HCT116 (cell line): ENCODE measurements at regions not wholly inside any gene's neighbourhood (a gene's known extent, or its start where the extent isn't known, plus 50 kb on each side); places are given as distances from the start of the nearest gene placed in this dataset.

Experiments used
- EZH2 ChIP-seq: fragments of 200-600 bp; sonication (generic); IDR thresholded peaks from 2 replicates; pipeline ENCODE4 v1.6.1; 2017; ENCODE audit warnings: antibody characterized with exemption, mixed run types
- EZH2phosphoT487 ChIP-seq: fragments of 200-600 bp; IDR thresholded peaks from 2 replicates; pipeline ENCODE4 v1.6.1; 2018; ENCODE audit warnings: antibody characterized with exemption, borderline replicate concordance
- POLR2A ChIP-seq: IDR thresholded peaks from 2 replicates; pipeline ENCODE4 v1.7.0; 2011; ENCODE audit warnings: borderline replicate concordance; ENCODE audit not compliant: insufficient read depth, insufficient read length; ENCODE audit errors: extremely low read depth
- POLR2AphosphoS5 ChIP-seq: IDR thresholded peaks from 2 replicates; pipeline ENCODE4 v1.6.1; 2011; ENCODE audit warnings: mild to moderate bottlenecking, low read depth, low read length, moderate library complexity
- RAD21 ChIP-seq: IDR thresholded peaks from 2 replicates; pipeline ENCODE4 v1.6.1; 2012; ENCODE audit warnings: low read depth, mild to moderate bottlenecking
- ZFX ChIP-seq: fragments of 450-650 bp; IDR thresholded peaks from 2 replicates; pipeline ENCODE4 v1.6.1; 2017
- TF ChIP-seq, protein P1 (sequence below): IDR thresholded peaks from 2 replicates; pipeline ENCODE4 v1.6.1; 2012; ENCODE audit warnings: low read depth
- TF ChIP-seq, protein P2 (sequence below), 3 experiments: fragments of 200-600 bp in 1 of 3; sonication (generic) in 1 of 3; IDR thresholded peaks in 2 of 3; conservative IDR thresholded peaks in 1 of 3; 2 replicates each; pipeline ENCODE4 v1.5.1; 2012 to 2017; ENCODE audit warnings: low read depth in 2 of 3, low read length in 2 of 3, antibody characterized with exemption in 1 of 3, borderline replicate concordance in 1 of 3, control low read depth in 1 of 3, mild to moderate bottlenecking in 1 of 3, mixed read lengths in 1 of 3, mixed run types in 1 of 3, moderate library complexity in 1 of 3; ENCODE audit not compliant: insufficient read depth in 1 of 3
- TF ChIP-seq, protein P3 (sequence below): IDR thresholded peaks from 2 replicates; pipeline ENCODE4 v1.6.1; 2012

DNA sequence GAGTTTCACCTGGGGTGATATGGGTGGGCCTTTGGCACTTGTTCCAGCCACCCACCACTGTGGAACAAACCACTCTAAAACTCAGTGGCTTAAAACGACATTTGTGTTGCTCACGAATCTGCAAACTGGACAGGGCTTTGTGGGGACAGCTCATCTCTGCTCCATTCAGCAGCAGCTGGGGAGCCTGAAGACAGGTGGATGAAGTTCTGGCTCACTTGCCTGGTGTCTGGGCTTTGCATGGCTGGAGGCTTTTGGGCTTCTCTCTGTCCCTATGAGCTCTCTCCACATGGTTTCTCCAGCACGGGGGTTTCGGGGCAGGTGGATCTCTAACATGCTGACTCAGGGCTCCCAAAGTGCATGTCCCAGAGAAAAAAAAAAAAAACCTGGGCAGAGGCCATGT, 93.0 kb upstream of the GLI2 start:
- TF ChIP-seq, protein P1, sequence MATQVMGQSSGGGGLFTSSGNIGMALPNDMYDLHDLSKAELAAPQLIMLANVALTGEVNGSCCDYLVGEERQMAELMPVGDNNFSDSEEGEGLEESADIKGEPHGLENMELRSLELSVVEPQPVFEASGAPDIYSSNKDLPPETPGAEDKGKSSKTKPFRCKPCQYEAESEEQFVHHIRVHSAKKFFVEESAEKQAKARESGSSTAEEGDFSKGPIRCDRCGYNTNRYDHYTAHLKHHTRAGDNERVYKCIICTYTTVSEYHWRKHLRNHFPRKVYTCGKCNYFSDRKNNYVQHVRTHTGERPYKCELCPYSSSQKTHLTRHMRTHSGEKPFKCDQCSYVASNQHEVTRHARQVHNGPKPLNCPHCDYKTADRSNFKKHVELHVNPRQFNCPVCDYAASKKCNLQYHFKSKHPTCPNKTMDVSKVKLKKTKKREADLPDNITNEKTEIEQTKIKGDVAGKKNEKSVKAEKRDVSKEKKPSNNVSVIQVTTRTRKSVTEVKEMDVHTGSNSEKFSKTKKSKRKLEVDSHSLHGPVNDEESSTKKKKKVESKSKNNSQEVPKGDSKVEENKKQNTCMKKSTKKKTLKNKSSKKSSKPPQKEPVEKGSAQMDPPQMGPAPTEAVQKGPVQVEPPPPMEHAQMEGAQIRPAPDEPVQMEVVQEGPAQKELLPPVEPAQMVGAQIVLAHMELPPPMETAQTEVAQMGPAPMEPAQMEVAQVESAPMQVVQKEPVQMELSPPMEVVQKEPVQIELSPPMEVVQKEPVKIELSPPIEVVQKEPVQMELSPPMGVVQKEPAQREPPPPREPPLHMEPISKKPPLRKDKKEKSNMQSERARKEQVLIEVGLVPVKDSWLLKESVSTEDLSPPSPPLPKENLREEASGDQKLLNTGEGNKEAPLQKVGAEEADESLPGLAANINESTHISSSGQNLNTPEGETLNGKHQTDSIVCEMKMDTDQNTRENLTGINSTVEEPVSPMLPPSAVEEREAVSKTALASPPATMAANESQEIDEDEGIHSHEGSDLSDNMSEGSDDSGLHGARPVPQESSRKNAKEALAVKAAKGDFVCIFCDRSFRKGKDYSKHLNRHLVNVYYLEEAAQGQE: no peak
- TF ChIP-seq POLR2A (no peak), EZH2phosphoT487 (no peak), RAD21 (no peak), EZH2 (no peak), POLR2AphosphoS5 (no peak), ZFX (no peak)
- TF ChIP-seq, protein P2, sequence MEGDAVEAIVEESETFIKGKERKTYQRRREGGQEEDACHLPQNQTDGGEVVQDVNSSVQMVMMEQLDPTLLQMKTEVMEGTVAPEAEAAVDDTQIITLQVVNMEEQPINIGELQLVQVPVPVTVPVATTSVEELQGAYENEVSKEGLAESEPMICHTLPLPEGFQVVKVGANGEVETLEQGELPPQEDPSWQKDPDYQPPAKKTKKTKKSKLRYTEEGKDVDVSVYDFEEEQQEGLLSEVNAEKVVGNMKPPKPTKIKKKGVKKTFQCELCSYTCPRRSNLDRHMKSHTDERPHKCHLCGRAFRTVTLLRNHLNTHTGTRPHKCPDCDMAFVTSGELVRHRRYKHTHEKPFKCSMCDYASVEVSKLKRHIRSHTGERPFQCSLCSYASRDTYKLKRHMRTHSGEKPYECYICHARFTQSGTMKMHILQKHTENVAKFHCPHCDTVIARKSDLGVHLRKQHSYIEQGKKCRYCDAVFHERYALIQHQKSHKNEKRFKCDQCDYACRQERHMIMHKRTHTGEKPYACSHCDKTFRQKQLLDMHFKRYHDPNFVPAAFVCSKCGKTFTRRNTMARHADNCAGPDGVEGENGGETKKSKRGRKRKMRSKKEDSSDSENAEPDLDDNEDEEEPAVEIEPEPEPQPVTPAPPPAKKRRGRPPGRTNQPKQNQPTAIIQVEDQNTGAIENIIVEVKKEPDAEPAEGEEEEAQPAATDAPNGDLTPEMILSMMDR (IDR thresholded peaks at IDR 0.05 in 2 of 3, conservative IDR thresholded peaks at IDR 0.05 in 1 of 3; ENCODE audit: borderline replicate concordance in 1 of 3, insufficient read depth in 1 of 3, low read depth in 2 of 3, low read length in 2 of 3): no peak
- TF ChIP-seq, protein P3, sequence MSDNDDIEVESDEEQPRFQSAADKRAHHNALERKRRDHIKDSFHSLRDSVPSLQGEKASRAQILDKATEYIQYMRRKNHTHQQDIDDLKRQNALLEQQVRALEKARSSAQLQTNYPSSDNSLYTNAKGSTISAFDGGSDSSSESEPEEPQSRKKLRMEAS: no peak
